SK-N-MC (cell line): ENCODE measurements at regions not wholly inside any gene's neighbourhood (a gene's known extent, or its start where the extent isn't known, plus 50 kb on each side); places are given as distances from the start of the nearest gene placed in this dataset.

Experiments
- EZH2 ChIP-seq: fragments of 200-600 bp; sonication (generic); IDR thresholded peaks from one replicate; pipeline ENCODE4 v1.6.1; 2017; ENCODE audit warnings: antibody characterized with exemption
- POLR2AphosphoS5 ChIP-seq: IDR thresholded peaks from 2 replicates; pipeline ENCODE4 v1.6.1; 2012; ENCODE audit warnings: mild to moderate bottlenecking, low read depth, low read length, borderline replicate concordance

GRCh38 chr10:131819241-131820072, 81.4 kb upstream of the PPP2R2D start:
- no peak for TF ChIP-seq EZH2
- TF ChIP-seq POLR2AphosphoS5, result no peak
